ENCODE measurements at regions not wholly inside any gene's neighbourhood (a gene's known extent, or its start where the extent isn't known, plus 50 kb on each side); places are given as distances from the start of the nearest gene placed in this dataset.

DNA sequence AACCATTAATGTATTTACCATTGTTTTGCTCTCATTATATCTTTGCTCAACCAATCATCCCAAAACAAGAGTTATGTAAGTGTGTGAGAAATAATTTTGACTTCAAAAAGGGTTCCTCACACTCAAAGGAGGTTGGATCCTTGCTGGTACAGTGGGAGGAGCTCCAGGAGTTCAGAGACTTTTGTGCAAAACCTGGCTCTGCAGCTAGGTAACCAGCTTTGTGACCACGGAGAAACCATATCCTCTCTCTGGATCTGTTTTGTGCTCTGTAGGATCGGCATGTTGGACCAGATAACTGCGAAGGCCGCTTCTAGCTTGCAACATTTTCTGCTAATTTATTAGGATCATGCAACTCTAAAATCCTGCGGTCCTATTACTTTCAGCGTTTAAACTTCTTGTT is 128.6 kb upstream of the LIPC start:
- TF ChIP-seq, protein P1, sequence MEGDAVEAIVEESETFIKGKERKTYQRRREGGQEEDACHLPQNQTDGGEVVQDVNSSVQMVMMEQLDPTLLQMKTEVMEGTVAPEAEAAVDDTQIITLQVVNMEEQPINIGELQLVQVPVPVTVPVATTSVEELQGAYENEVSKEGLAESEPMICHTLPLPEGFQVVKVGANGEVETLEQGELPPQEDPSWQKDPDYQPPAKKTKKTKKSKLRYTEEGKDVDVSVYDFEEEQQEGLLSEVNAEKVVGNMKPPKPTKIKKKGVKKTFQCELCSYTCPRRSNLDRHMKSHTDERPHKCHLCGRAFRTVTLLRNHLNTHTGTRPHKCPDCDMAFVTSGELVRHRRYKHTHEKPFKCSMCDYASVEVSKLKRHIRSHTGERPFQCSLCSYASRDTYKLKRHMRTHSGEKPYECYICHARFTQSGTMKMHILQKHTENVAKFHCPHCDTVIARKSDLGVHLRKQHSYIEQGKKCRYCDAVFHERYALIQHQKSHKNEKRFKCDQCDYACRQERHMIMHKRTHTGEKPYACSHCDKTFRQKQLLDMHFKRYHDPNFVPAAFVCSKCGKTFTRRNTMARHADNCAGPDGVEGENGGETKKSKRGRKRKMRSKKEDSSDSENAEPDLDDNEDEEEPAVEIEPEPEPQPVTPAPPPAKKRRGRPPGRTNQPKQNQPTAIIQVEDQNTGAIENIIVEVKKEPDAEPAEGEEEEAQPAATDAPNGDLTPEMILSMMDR (IDR thresholded peaks at IDR 0.05), result no peak
- no peak for TF ChIP-seq POLR2A (IDR thresholded peaks at IDR 0.05)
